Sigmoid colon (tissue), 4 donors: ENCODE measurements at regions not wholly inside any gene's neighbourhood (a gene's known extent, or its start where the extent isn't known, plus 50 kb on each side); places are given as distances from the start of the nearest gene placed in this dataset.

Source experiments
- CTCF ChIP-seq, 4 experiments: fragments of 450-650 bp in 3 of 4; fragments of 200-600 bp in 1 of 4; IDR thresholded peaks; one replicate each; pipeline ENCODE4 v1.5.1; 2016 to 2019; ENCODE audit warnings: antibody characterized with exemption in 4 of 4, mild to moderate bottlenecking in 3 of 4, moderate library complexity in 2 of 4
- POLR2A ChIP-seq, 2 donors: fragments of 450-650 bp; IDR thresholded peaks; one replicate each; pipeline ENCODE4 v1.6.1; 2016; ENCODE audit warnings: antibody characterized with exemption in 2 of 2, mild to moderate bottlenecking in 2 of 2, moderate library complexity in 2 of 2
- POLR2AphosphoS5 ChIP-seq, 4 donors: sonication (generic); formaldehyde crosslinking; IDR thresholded peaks; one replicate each; pipeline ENCODE4 v1.6.1; 2017; ENCODE audit warnings: antibody characterized with exemption in 4 of 4

GRCh38 chr18:6650127-6650507 lies 79.4 kb upstream of the ARHGAP28 start:
- TF ChIP-seq CTCF (IDR thresholded peaks at IDR 0.05) (no peak), POLR2AphosphoS5 (IDR thresholded peaks at IDR 0.05) (no peak), POLR2A (IDR thresholded peaks at IDR 0.05) (no peak)
